ENCODE measurements at regions not wholly inside any gene's neighbourhood (a gene's known extent, or its start where the extent isn't known, plus 50 kb on each side); places are given as distances from the start of the nearest gene placed in this dataset.
A peak's percentile ranks its signal among the peaks of the same experiment; 100 is the strongest.

DNA sequence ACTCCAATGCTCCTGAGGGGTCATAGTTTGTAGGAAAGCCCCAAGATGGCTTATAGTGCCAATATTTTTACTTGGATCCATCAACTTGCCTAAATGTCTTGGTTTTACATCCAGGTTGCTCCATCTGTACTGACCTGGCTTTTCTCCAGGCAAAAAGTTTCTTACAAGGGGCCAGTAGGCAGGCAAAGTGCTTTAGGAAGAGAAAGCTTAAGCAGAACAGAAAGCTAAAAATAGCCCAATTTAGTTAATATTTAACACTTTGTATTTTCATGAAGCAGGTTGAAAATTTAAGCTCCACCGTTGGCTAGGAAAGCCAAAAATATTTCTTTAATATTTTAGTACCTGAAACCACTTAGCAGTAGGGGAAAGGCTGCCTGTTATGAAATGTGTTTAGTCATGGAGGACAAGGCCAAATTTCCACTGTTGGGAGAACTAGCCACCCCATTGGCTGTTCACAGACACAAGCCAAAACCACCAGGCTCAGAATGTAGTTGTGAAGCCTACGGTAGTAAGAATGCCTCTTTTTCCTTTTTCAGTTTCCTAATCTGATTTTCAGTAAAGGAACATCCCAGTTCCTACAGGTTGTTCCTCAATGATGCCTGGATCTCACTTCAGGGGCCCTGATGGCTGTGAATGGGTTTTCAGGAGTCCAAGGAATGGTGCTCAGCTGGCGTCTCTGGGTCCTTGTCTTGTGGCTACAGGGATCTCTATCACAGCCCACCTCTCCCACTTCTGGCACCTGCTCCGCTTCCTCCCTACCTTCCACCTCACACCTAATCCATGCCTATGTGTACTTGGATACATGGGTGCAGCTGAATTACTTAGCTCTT lies 324.8 kb downstream of the PMP22 start:
- no peak for DNase-seq

GRCh38 chr17:14935845-14936485 lies 329.2 kb downstream of the PMP22 start:
- DNase-seq, result no peak

DNA sequence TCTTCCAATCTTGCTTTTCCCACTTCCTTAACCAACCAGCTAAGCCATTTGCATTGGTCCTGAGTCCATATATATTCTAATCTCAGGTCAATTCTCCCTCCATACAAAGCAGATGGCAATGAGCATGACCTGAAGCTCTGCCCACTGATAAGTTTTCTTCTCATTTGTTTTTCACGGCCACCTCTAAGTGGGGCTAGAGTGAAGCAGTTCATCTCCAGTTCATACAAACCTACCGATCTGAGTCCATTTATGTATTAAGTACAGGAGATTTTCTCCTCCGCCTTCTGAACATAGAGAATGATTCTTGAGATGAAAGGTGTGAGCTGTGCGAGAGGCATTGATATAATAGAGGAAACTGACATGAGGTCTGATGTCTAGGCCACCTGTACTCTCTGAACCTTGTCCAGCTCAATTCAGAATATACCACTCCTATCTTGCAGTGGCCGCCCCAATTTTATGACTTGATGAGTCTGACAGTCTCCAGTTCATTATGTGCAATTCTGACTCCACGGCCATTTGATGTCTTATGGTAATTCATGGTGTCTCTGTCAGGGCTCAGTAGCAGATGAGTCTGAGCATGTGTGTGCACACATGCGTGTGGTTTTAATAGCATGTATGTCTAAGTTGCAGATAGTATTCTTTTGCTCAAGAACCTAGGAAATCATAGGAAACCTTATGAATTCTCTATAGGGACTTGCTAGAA lies 329.8 kb downstream of the PMP22 start:
- DNase-seq, result no peak

DNA sequence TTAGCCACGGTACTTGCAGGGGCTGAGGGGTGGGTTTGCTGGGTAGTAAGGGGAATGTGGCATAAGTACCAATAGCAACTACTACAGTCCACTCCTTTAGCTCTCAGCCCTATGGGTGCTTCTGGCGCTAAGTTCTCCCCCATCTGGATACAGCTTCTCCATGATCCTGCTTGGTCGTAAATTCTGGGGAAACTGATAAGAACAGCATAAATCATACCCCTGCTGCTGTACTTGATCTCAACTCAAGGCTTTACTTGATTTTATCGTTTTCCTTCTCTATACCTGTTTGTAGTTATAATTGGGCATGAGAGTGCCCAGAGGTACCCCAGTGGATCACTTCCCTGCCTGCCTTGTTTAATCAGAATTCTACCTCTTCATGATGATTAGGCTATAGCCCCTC lies 331.4 kb downstream of the PMP22 start:
- DNase-seq, result no peak

GRCh38 chr17:14926526-14927122 lies 338.5 kb downstream of the PMP22 start:
- peak; percentile 40 to 44 for DNase-seq

- no peak for DNase-seq
Measured at GRCh38 chr17:14926073-14926472, 339.1 kb downstream of the PMP22 start.

DNA sequence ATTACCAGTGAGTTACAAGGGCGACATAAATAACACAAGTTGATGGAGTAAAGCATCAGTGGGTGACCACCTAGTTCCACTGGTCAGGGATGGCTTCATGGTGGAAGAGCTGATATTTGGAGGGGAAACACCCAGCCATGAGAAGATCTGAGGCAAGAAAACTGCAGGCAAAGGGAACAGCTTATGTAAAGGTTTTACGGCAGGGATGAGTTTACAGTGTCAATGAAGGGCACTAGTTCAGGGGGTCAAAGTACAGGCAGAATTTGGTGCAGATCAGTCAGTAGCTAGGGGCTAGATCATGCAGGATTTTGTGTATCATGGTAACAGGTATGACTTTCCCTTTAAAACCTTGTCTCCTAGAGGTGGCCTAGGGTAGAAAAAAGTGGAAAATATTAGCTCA lies 339.6 kb downstream of the PMP22 start:
- no peak for DNase-seq

GRCh38 chr17:14923981-14924380 lies 341.1 kb downstream of the PMP22 start:
- DNase-seq, result no peak

- DNase-seq, result no peak
Measured at GRCh38 chr17:14922411-14922810, 342.7 kb downstream of the PMP22 start.

DNA sequence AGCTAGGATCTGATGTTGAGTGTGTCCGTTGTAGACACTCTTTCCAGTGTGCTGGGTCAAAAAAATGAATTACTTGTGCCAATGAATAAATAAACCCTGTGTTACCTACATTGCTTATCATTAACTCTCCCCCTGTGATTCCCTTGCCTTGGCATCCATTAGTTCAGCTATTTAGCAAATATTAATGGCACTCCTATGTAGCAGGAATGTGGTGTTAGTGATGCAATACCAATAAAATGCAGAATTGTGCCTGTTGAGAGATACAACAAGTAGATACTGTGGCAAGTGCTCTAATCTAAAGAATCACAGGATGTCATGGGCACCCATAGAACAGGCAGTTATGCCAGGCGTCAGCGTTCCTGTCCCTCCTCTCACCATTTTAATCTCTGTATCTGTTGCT lies 343.2 kb downstream of the PMP22 start:
- DNase-seq, result no peak

DNA sequence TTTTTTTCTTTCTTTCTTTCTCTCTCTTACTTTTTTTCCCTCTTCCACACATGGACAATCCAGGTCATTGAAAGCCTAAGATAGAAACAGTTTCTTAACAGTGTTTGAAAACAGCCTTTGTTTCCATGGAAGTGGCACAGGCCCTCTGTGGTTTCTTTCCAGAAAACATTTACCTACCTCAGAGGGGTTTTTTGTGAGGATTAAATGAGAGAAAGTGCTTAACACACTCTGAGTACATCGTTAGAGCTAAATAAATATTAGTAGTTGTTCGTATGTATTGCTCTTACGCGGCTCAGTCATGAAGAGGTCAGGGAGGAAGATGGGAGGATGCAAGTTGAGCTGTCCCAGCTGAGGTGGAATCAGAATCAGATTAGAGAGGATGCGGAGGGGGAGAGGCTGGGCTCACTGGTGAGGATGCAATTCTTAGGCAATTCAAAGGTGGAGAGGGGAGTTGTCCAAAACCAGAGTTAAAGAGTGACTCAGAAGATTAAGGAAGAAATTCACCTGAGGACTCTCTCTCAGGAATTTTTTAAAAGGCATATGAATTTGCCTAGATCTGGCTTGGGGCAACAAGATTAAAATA lies 345.4 kb downstream of the PMP22 start:
- no peak for DNase-seq

GRCh38 chr17:14919094-14919493 lies 346.0 kb downstream of the PMP22 start:
- DNase-seq, result no peak

DNA sequence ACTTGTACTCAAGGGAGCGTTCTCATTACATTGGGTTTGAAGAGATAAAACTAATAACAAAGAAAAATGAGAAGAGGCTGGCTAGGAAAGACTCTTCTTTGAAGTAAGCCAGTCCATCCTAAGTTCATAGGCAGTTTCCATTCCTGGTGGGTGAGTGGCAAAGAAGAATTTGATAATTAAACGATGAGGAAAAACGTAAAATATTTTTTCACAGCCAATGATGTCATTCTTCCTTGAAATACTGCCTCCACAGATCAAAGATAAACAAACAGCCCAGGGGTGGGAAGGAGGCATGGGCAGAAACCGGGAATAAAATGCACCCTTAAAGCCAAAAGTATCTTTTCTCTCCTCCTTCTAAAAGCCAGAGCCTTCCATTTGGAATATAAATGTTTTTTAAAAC lies 346.6 kb downstream of the PMP22 start:
- DNase-seq, result no peak

GRCh38 chr17:14910916-14911315 lies 354.2 kb downstream of the PMP22 start:
- no peak for DNase-seq

- no peak for DNase-seq
Measured at GRCh38 chr17:14904386-14904785, 360.7 kb downstream of the PMP22 start.

- DNase-seq, result no peak
Measured at GRCh38 chr17:14903854-14904253, 361.3 kb downstream of the PMP22 start.

- no peak for DNase-seq
Measured at GRCh38 chr17:14902803-14903202, 362.3 kb downstream of the PMP22 start.

DNA sequence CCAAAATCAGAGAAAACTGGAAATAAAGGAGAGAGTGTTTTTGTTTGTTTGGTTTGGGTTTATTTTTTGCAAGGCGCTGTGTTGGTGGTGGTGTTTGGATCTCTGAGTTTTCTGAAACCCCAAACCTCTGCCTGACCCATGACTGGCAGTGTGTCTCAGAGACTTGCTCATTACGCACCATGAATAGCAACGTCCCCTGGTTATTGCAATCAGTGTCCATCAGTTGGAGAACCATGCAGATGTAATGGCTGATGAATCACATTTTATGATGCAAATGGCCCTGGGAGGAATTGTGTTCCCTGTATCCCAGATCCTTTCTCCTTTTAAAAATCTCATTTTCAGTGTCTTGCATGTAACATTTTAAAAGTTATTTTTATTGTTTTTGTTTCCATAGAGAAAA lies 362.8 kb downstream of the PMP22 start:
- no peak for DNase-seq

DNA sequence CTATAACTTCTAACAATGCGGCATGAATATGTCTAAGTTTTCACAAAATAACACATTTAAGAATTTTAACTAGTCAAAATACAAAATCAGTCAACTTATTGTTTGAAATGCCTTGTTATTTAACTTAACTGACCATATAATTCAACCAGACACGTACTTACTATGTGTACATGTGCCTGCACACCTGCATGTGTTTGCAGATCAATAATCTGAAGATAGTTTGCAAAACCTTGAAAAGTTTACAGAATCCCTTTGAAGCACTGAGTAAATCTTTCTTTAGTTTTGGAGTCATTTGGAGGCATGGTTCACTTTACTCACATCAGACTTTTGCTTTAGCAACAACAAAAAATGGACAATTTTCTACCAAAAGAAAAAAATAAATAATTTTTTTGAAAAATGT lies 363.8 kb downstream of the PMP22 start:
- no peak for DNase-seq

GRCh38 chr17:14886200-14886739 lies 378.9 kb downstream of the PMP22 start:
- no peak for DNase-seq

- no peak for DNase-seq
Measured at GRCh38 chr17:14882131-14882530, 383.0 kb downstream of the PMP22 start.

DNA sequence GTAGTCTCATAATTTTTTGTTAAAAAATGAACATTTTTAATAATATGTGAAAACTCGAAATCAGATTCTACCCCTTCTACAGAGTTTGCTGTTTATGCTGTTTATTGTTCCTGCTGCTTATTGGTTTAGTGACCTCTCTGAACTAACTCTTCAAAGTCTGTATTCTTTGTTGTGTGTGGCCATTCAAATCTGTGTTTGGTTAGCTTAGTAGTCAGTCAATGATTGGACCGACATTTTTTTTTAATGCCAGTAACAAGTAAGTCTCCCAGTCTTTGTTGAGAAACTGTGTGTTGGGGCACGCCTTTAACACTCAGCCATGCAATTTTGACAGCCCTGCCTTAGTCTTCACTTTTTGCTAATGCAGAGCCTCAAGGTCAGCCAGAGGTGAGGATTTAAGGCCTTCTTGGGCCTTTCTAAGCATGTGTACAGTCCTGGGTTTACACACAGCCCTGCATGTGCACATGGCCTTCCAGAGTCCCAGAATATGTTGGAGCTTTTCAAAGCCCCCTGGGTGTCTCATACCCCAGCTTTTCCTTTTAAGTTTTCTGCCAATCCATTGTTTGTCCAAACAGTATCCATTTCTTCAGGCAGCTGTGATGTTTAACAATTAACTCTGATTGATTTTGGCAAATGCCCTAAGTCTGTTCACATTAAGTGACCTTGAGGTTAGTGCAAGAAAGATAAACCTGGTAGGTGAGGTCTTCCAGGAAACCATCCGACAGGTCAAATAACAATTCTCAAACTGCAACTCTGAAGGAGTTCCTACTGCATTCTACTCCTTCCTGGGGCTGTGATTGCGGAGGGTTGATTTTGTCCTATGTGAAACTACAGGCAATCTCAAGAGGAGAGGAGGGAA lies 389.3 kb downstream of the PMP22 start:
- no peak for DNase-seq

All from activated T-cell treated with anti-CD3 and anti-CD28 coated beads, Interleukin-2, amount 50 U/mL, for 48 hours (primary cell).